Prostate gland (tissue), 2 donors: ENCODE measurements at regions not wholly inside any gene's neighbourhood (a gene's known extent, or its start where the extent isn't known, plus 50 kb on each side); places are given as distances from the start of the nearest gene placed in this dataset.

Experiments
- DNase-seq: peaks from one replicate; pipeline ENCODE4 v3.0.0-alpha.2; 2019; ENCODE audit warnings: low spot score
- H3K27ac ChIP-seq, 2 donors: fragments of 200-600 bp; sonication (generic); 2 replicates each; pipeline ENCODE4 v1.5.1; 2017 to 2019
- H3K27me3 ChIP-seq: fragments of 200-600 bp; sonication (generic); replicated peaks from 2 replicates; pipeline ENCODE4 v1.5.1; 2019; ENCODE audit not compliant: insufficient read depth
- H3K36me3 ChIP-seq, 2 donors: fragments of 200-600 bp; sonication (generic); 1 replicate in 1 of 2; 2 replicates in 1 of 2; pipeline versions ENCODE4 v1.5.1 to v1.8.1; 2017 to 2019
- H3K4me1 ChIP-seq: fragments of 200-600 bp; sonication (generic); replicated peaks from 2 replicates; pipeline ENCODE4 v1.5.1; 2019
- H3K4me3 ChIP-seq, 2 donors: fragments of 200-600 bp; sonication (generic); 2 replicates each; pipeline ENCODE4 v1.5.1; 2017 to 2019
- H3K9me3 ChIP-seq: fragments of 200-600 bp; sonication (generic); 2 replicates; pipeline ENCODE4 v1.5.1; 2017
- CTCF ChIP-seq, 4 experiments: fragments of 200-600 bp in 2 of 4; fragments of 450-650 bp in 2 of 4; sonication (generic) in 2 of 4; IDR thresholded peaks; 1 replicate in 3 of 4; 2 replicates in 1 of 4; pipeline ENCODE4 v1.5.1; 2016 to 2019; ENCODE audit warnings: antibody characterized with exemption in 4 of 4, mild to moderate bottlenecking in 2 of 4, moderate library complexity in 2 of 4
- POLR2A ChIP-seq: fragments of 450-650 bp; IDR thresholded peaks from one replicate; pipeline ENCODE4 v1.6.1; 2016; ENCODE audit warnings: antibody characterized with exemption, mild to moderate bottlenecking
- POLR2AphosphoS5 ChIP-seq: sonication (generic); formaldehyde crosslinking; IDR thresholded peaks from one replicate; pipeline ENCODE4 v1.6.1; 2017; ENCODE audit warnings: antibody characterized with exemption
- WGBS: methylation state at CpG from one replicate; pipeline ENCODE4 v1.1.5; 2018; 5-methylcytosine and 5-hydroxymethylcytosine counted together
- intact Hi-C: fragments of 100-400 bp; cut with DNase I; formaldehyde crosslinking; loops from one replicate; pipeline ENCODE4 v1.14.2; 2022

DNA sequence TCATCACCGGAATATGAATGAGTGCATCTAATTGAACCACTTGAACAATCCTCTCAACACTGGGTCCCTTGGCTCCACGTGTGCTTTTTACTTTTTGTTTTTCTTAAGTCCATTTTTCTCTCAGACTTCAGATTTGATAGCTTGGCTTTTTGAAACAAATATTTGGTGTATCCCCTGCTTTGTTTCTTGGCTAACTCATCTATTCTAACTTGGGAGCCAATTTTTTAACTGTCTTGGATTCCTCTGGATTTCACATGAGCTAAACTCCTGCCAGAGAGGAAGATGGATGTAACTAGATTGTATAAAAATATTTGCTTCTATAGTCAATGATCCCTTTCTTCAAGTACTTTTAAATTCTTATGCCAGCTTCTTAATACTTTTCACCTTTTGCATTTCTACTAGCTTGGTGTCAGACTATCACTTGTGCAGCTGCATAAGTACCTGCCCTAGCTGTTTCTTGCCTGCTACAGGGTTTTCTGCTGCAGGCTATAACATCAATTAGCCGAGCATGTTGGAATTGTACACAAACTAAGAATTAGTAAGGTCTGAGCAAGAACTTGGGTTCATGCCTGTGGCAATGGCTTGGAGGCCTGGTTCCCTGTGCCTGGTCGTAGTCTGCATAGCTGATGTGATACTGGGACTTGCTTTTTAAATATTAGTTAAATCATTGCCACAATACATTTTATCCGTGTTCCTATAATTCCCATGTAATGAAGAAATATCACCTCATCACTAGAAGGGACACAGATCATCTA, 281.5 kb downstream of the EN1 start:
- Histone ChIP-seq H3K36me3 (no peaks in the 10 kb centered on the region), H3K4me3 (no peak overlapping the region), H3K27ac (no peak overlapping the region), H3K9me3 (no peaks in the 10 kb centered on the region), H3K4me1 (no peaks in the 10 kb centered on the region), H3K27me3 (no peaks in the 10 kb centered on the region)
- WGBS, result 53% methylated on average over 5 of the region's 5 CpGs
- no peak for TF ChIP-seq POLR2A
- no peak for TF ChIP-seq POLR2AphosphoS5
- DNase-seq, result no peak
- intact Hi-C loops, result no loop called here

DNA sequence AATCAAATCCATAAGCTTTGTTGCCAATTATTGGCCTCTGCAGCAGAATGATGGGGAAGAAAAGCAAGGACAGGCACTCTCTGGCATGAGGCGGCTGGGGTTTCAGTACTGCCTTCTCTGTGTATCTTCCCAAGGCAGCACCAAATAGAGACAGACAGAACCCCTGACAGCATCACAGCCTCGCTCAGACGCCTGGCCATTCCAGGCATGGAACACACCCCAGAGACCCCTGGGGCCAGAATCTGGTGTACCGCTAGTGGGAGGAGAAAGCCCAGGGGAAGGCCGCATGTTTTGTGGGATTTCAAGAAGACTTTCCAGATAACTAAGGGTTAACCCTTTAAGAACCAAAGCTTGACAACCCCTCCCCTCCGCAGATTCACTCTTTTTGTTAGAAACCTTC, 282.1 kb downstream of the EN1 start:
- 65% methylated on average over 6 of the region's 6 CpGs for WGBS
- Histone ChIP-seq H3K9me3 (no peaks in the 10 kb centered on the region), H3K4me1 (no peaks in the 10 kb centered on the region), H3K4me3 (no peak overlapping the region), H3K36me3 (no peaks in the 10 kb centered on the region), H3K27ac (no peak overlapping the region), H3K27me3 (no peaks in the 10 kb centered on the region)
- TF ChIP-seq POLR2A (no peak), POLR2AphosphoS5 (no peak), CTCF (IDR thresholded peaks at IDR 0.05) (no peak)
- DNase-seq, result no peak
- intact Hi-C loops, result no loop called here

DNA sequence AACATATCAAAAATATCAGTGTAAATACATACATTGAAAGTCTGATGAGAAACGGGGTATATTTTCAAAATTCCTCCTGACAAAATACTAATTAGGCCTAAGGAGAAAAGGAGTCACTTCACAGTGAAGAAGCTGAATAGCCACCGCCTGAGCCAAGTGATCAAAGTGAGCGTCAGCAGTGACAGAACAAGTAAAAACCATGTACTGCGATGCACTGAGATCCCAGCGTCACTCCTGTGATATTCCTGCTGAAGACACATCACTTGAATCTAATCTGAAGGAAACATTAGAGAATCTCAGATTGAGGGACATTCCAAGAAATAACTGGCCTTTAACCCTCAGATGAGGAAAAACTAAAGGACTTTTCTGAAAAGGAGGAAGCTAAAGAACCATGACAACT, 285.3 kb downstream of the EN1 start:
- Histone ChIP-seq H3K4me3 (no peak overlapping the region), H3K36me3 (no peaks in the 10 kb centered on the region), H3K27me3 (no peaks in the 10 kb centered on the region), H3K9me3 (no peaks in the 10 kb centered on the region), H3K27ac (no peak overlapping the region), H3K4me1 (no peaks in the 10 kb centered on the region)
- intact Hi-C loops, result no loop called here
- no peak for TF ChIP-seq POLR2AphosphoS5
- TF ChIP-seq CTCF (IDR thresholded peaks at IDR 0.05), result no peak
- no peak for TF ChIP-seq POLR2A
- WGBS, result 78% methylated on average over 5 of the region's 5 CpGs
- no peak for DNase-seq

GRCh38 chr2:118558846-118559245, 288.6 kb downstream of the EN1 start:
- intact Hi-C loops, result no loop called here
- no peaks in the 10 kb centered on the region for H3K9me3 ChIP-seq
- TF ChIP-seq POLR2AphosphoS5 (no peak), POLR2A (no peak), CTCF (IDR thresholded peaks at IDR 0.05) (no peak)
- DNase-seq, result no peak
- H3K36me3 ChIP-seq, result no peaks in the 10 kb centered on the region
- H3K4me1 ChIP-seq, result no peaks in the 10 kb centered on the region
- no peaks in the 10 kb centered on the region for H3K27me3 ChIP-seq
- 71% methylated on average over 1 of the region's 1 CpG for WGBS
- no peak overlapping the region for H3K27ac ChIP-seq
- no peak overlapping the region for H3K4me3 ChIP-seq

DNA sequence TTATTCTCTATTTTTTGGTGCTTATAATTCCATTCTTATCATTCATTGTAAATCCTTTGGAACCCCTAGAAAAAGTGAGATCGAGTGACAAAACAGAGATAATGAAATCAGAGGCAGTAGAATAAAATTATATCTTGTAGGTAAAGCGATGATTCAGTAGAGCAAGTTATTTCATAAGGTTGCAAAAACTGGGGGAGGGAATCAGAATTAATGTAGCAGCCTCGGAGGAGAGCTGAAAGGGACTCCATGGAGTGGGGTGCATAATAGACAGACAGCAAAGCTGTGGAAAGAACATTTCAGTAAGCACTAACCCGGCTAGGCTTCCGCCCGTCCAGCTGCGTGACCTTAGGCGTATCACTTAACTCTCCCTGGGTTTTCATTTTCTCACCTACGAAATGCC, 289.7 kb downstream of the EN1 start:
- no peaks in the 10 kb centered on the region for H3K9me3 ChIP-seq
- 90% methylated on average over 9 of the region's 9 CpGs for WGBS

More for the DNA sequence above, 289.7 kb downstream of the EN1 start:
- TF ChIP-seq POLR2AphosphoS5, result no peak
- TF ChIP-seq POLR2A, result no peak
- TF ChIP-seq CTCF (IDR thresholded peaks at IDR 0.05), result no peak
- no peak overlapping the region for H3K4me3 ChIP-seq
- H3K27ac ChIP-seq, result no peak overlapping the region
- no peak for DNase-seq
- H3K4me1 ChIP-seq, result no peaks in the 10 kb centered on the region
- intact Hi-C loops, result no loop called here
- no peaks in the 10 kb centered on the region for H3K36me3 ChIP-seq
- no peaks in the 10 kb centered on the region for H3K27me3 ChIP-seq
